ENCODE measurements at regions not wholly inside any gene's neighbourhood (a gene's known extent, or its start where the extent isn't known, plus 50 kb on each side); places are given as distances from the start of the nearest gene placed in this dataset.

DNA sequence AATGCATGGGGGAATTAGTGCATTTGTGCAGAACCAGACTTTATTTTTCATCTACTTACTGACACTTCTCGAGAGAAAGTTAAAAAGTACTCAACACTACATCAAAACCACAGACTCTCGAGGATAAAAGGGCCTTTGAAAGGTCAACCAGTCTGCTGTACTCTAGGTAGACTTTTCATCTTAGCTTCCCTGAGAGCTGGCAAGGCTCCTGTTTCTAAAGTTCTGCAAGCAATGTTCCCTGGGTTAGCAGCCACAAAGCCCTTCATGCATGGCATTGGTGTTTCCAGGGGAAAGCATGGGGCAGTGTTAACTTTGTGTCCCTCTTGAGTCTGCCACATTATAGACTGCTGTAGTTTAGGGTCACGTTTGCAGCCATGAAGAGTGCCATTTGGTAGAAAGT, 106.4 kb upstream of the PFN2 start:
- no peak for TF ChIP-seq CEBPB (IDR thresholded peaks at IDR 0.05; ENCODE audit: low read depth, low read length)
- TF ChIP-seq CREB1 (IDR thresholded peaks at IDR 0.05), result no peak
- TF ChIP-seq YY1 (IDR thresholded peaks at IDR 0.05; ENCODE audit: low read depth, low read length), result no peak
- TF ChIP-seq POLR2A (IDR thresholded peaks at IDR 0.05; ENCODE audit: control extremely low read depth in 1 of 2, low read depth in 2 of 2, low read length in 2 of 2), result no peak
- TF ChIP-seq TAF7 (optimal IDR thresholded peaks at IDR 0.05; ENCODE audit: borderline replicate concordance, low read depth, low read length), result no peak
- TF ChIP-seq SUZ12 (IDR thresholded peaks at IDR 0.05; ENCODE audit: low read length), result no peak
- TF ChIP-seq, protein P1, sequence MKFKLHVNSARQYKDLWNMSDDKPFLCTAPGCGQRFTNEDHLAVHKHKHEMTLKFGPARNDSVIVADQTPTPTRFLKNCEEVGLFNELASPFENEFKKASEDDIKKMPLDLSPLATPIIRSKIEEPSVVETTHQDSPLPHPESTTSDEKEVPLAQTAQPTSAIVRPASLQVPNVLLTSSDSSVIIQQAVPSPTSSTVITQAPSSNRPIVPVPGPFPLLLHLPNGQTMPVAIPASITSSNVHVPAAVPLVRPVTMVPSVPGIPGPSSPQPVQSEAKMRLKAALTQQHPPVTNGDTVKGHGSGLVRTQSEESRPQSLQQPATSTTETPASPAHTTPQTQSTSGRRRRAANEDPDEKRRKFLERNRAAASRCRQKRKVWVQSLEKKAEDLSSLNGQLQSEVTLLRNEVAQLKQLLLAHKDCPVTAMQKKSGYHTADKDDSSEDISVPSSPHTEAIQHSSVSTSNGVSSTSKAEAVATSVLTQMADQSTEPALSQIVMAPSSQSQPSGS (IDR thresholded peaks at IDR 0.05; ENCODE audit: low read length), result no peak
- TF ChIP-seq EP300 (IDR thresholded peaks at IDR 0.05; ENCODE audit: borderline replicate concordance in 1 of 2, low read depth in 2 of 2, low read length in 2 of 2), result no peak
- TF ChIP-seq, protein P2, sequence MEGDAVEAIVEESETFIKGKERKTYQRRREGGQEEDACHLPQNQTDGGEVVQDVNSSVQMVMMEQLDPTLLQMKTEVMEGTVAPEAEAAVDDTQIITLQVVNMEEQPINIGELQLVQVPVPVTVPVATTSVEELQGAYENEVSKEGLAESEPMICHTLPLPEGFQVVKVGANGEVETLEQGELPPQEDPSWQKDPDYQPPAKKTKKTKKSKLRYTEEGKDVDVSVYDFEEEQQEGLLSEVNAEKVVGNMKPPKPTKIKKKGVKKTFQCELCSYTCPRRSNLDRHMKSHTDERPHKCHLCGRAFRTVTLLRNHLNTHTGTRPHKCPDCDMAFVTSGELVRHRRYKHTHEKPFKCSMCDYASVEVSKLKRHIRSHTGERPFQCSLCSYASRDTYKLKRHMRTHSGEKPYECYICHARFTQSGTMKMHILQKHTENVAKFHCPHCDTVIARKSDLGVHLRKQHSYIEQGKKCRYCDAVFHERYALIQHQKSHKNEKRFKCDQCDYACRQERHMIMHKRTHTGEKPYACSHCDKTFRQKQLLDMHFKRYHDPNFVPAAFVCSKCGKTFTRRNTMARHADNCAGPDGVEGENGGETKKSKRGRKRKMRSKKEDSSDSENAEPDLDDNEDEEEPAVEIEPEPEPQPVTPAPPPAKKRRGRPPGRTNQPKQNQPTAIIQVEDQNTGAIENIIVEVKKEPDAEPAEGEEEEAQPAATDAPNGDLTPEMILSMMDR (IDR thresholded peaks at IDR 0.05; ENCODE audit: control extremely low read depth in 1 of 3, insufficient read depth in 1 of 3, low read depth in 1 of 3, low read length in 3 of 3), result no peak
- no peak for TF ChIP-seq SIN3A (conservative IDR thresholded peaks at IDR 0.05 in 1 of 2, IDR thresholded peaks at IDR 0.05 in 1 of 2; ENCODE audit: low read depth in 1 of 2, low read length in 2 of 2)
- TF ChIP-seq SRF (IDR thresholded peaks at IDR 0.05; ENCODE audit: low read depth, low read length), result no peak
- no peak for TF ChIP-seq HDAC6 (IDR thresholded peaks at IDR 0.05; ENCODE audit: low read depth, low read length)
- TF ChIP-seq ZNF274 (IDR thresholded peaks at IDR 0.05; ENCODE audit: borderline replicate concordance, extremely low read depth, low read length), result no peak
